Esophagus muscularis mucosa (tissue), 4 donors: ENCODE measurements at regions not wholly inside any gene's neighbourhood (a gene's known extent, or its start where the extent isn't known, plus 50 kb on each side); places are given as distances from the start of the nearest gene placed in this dataset.

Experiments used
- EP300 ChIP-seq: sonication (generic); formaldehyde crosslinking; IDR thresholded peaks from one replicate; pipeline ENCODE4 v1.6.1; 2017; ENCODE audit warnings: antibody characterized with exemption
- POLR2A ChIP-seq: fragments of 450-650 bp; IDR thresholded peaks from one replicate; pipeline ENCODE4 v1.6.1; 2017; ENCODE audit warnings: antibody characterized with exemption, moderate library complexity, mild to moderate bottlenecking, low read depth
- POLR2AphosphoS5 ChIP-seq, 2 donors: sonication (generic); formaldehyde crosslinking; IDR thresholded peaks; one replicate each; pipeline ENCODE4 v1.6.1; 2017; ENCODE audit warnings: antibody characterized with exemption in 2 of 2
- TF ChIP-seq, protein P1 (sequence below), 3 experiments: fragments of 200-600 bp in 2 of 3; fragments of 450-650 bp in 1 of 3; sonication (generic) in 2 of 3; IDR thresholded peaks; one replicate each; pipeline ENCODE4 v1.5.1; 2017 to 2019; ENCODE audit warnings: antibody characterized with exemption in 3 of 3, mild to moderate bottlenecking in 2 of 3, moderate library complexity in 1 of 3

DNA sequence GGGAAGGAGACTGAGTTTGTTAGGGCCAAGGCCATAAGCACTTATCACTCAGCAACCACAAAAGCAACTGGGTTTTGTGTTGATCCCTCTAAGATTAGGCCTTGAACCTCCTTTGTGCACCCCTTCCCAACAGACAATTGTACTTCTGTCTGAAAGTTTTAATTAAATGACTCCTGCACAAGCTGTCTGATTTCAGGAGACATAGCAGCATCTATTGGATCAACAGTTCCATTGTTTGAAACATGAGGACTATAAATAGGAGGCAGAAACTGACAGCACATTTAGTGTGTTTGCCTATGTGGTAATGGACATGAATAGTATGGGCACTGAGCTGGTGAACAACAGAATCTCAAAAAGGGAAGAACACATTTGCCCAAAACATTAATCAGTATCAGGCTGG, 167.3 kb upstream of the KCNJ6 start:
- TF ChIP-seq, protein P1, sequence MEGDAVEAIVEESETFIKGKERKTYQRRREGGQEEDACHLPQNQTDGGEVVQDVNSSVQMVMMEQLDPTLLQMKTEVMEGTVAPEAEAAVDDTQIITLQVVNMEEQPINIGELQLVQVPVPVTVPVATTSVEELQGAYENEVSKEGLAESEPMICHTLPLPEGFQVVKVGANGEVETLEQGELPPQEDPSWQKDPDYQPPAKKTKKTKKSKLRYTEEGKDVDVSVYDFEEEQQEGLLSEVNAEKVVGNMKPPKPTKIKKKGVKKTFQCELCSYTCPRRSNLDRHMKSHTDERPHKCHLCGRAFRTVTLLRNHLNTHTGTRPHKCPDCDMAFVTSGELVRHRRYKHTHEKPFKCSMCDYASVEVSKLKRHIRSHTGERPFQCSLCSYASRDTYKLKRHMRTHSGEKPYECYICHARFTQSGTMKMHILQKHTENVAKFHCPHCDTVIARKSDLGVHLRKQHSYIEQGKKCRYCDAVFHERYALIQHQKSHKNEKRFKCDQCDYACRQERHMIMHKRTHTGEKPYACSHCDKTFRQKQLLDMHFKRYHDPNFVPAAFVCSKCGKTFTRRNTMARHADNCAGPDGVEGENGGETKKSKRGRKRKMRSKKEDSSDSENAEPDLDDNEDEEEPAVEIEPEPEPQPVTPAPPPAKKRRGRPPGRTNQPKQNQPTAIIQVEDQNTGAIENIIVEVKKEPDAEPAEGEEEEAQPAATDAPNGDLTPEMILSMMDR (IDR thresholded peaks at IDR 0.05) = no peak
- TF ChIP-seq POLR2A = no peak
- TF ChIP-seq POLR2AphosphoS5 (IDR thresholded peaks at IDR 0.05) = no peak
- no peak for TF ChIP-seq EP300
